OCI-LY7 (cell line): ENCODE measurements at regions not wholly inside any gene's neighbourhood (a gene's known extent, or its start where the extent isn't known, plus 50 kb on each side); places are given as distances from the start of the nearest gene placed in this dataset.

Source experiments
- BruUV-seq: library from RNA; stranded (reverse); fragments of 400-500 nt; replicated peaks from 2 replicates; lab custom pipeline; 2021; lab: Mats Ljungman, UMichigan
- CTCF ChIA-PET: fragments of 300-600 bp; sonication (Branson Sonifier 250); formaldehyde crosslinking; loops from one replicate; lab custom pipeline; 2022; ENCODE audit warnings: antibody characterized with exemption; ENCODE audit not compliant: unreplicated experiment; lab: Charles Lee
- POLR2A ChIA-PET: fragments of 300-600 bp; sonication (Branson Sonifier 250); formaldehyde crosslinking; loops from one replicate; lab custom pipeline; 2022; ENCODE audit warnings: antibody characterized with exemption; lab: Charles Lee
- DNase-seq: peaks from one replicate; pipeline ENCODE4 v3.0.0-alpha.2; 2015; ENCODE audit warnings: low spot score
- H2AFZ ChIP-seq: fragments of 200-600 bp; sonication (generic), shearing (Covaris generic); 2 replicates; pipeline ENCODE4 v1.6.1; 2014; ENCODE audit warnings: mild to moderate bottlenecking, antibody characterized with exemption, low read length, moderate library complexity
- H3K27ac ChIP-seq: fragments of 200-600 bp; sonication (generic); 2 replicates; pipeline ENCODE4 v1.5.1; 2014; ENCODE audit warnings: mixed run types, low read depth, mild to moderate bottlenecking, moderate library complexity, low read length, inconsistent platforms; ENCODE audit not compliant: poor library complexity, severe bottlenecking
- H3K36me3 ChIP-seq: fragments of 200-600 bp; sonication (generic); 2 replicates; pipeline ENCODE4 v1.6.1; 2014; ENCODE audit warnings: mild to moderate bottlenecking, antibody characterized with exemption, low read length, moderate library complexity, mixed read lengths; ENCODE audit not compliant: insufficient read depth
- H3K4me1 ChIP-seq: fragments of 200-600 bp; sonication (generic); 2 replicates; pipeline ENCODE4 v1.5.1; 2014; ENCODE audit warnings: mild to moderate bottlenecking, low read length; ENCODE audit not compliant: insufficient read depth, poor library complexity, severe bottlenecking
- H3K4me2 ChIP-seq: fragments of 200-600 bp; sonication (generic); 2 replicates; pipeline ENCODE4 v1.6.1; 2014; ENCODE audit warnings: mild to moderate bottlenecking, low read length
- H3K4me3 ChIP-seq: fragments of 200-600 bp; sonication (generic); 2 replicates; pipeline ENCODE4 v1.5.1; 2014; ENCODE audit warnings: mild to moderate bottlenecking, low read depth, low read length; ENCODE audit not compliant: poor library complexity, severe bottlenecking
- H3K79me2 ChIP-seq: fragments of 200-600 bp; sonication (generic); 2 replicates; pipeline ENCODE4 v1.6.1; 2016; ENCODE audit warnings: low read depth, mild to moderate bottlenecking, low read length, moderate library complexity, mixed read lengths; ENCODE audit not compliant: insufficient read depth
- H3K9me2 ChIP-seq: fragments of 200-600 bp; sonication (generic); 2 replicates; pipeline ENCODE4 v1.6.1; 2016; ENCODE audit warnings: mild to moderate bottlenecking, low read length, mixed read lengths; ENCODE audit not compliant: insufficient read depth
- H3K9me3 ChIP-seq: fragments of 200-600 bp; sonication (generic); 2 replicates; pipeline ENCODE4 v1.6.1; 2014; ENCODE audit warnings: mild to moderate bottlenecking, mixed run types, low read length, mixed read lengths
- H4K20me1 ChIP-seq: fragments of 200-600 bp; sonication (generic); 2 replicates; pipeline ENCODE4 v1.6.1; 2014; ENCODE audit warnings: mild to moderate bottlenecking, antibody characterized with exemption, low read length, moderate library complexity, mixed read lengths; ENCODE audit not compliant: insufficient read depth
- CTCF ChIP-seq: fragments of 200-600 bp; sonication (generic); conservative IDR thresholded peaks from 2 replicates; pipeline ENCODE4 v1.5.1; 2014; ENCODE audit warnings: mild to moderate bottlenecking, antibody characterized with exemption, low read length, moderate library complexity, mixed read lengths
- EZH2phosphoT487 ChIP-seq: fragments of 200-600 bp; sonication (generic); IDR thresholded peaks from 2 replicates; pipeline ENCODE4 v1.6.1; 2018; ENCODE audit warnings: low read depth, borderline replicate concordance, mild to moderate bottlenecking, mixed run types, antibody characterized with exemption, low read length, moderate library complexity, mixed read lengths
- intact Hi-C: fragments of 100-400 bp; cut with micrococcal nuclease; formaldehyde crosslinking; loops from one replicate; pipeline ENCODE4 v1.10.0; 2022; ENCODE audit not compliant: unreplicated experiment

- BruUV-seq = no TSS peak
- no peak for TF ChIP-seq EZH2phosphoT487
- TF ChIP-seq CTCF = no peak
- no peaks in the 10 kb centered on the region for H3K36me3 ChIP-seq
- intact Hi-C loops = no loop called here
- H3K9me3 ChIP-seq = no peaks in the 10 kb centered on the region
- H3K4me1 ChIP-seq = no peaks in the 10 kb centered on the region
- H2AFZ ChIP-seq = no peak overlapping the region
- H3K9me2 ChIP-seq = no peaks in the 10 kb centered on the region
- H3K79me2 ChIP-seq = no peaks in the 10 kb centered on the region
- POLR2A ChIA-PET = no interaction called here
- CTCF ChIA-PET = no interaction called here
- H3K4me3 ChIP-seq = no peak overlapping the region
- DNase-seq = no peak
- no peak overlapping the region for H3K4me2 ChIP-seq
- H4K20me1 ChIP-seq = no peaks in the 10 kb centered on the region
- no peak overlapping the region for H3K27ac ChIP-seq
Observed at GRCh38 chr5:145244251-145244650, 590.9 kb downstream of the PRELID2 start.

GRCh38 chr5:145243016-145243415 lies 592.1 kb downstream of the PRELID2 start:
- intact Hi-C loops = no loop called here
- H3K9me3 ChIP-seq = no peaks in the 10 kb centered on the region
- BruUV-seq = no TSS peak
- no peaks in the 10 kb centered on the region for H4K20me1 ChIP-seq
- TF ChIP-seq EZH2phosphoT487 (no peak), CTCF (no peak)
- H2AFZ ChIP-seq = no peak overlapping the region
- H3K27ac ChIP-seq = no peak overlapping the region
- H3K79me2 ChIP-seq = no peaks in the 10 kb centered on the region
- POLR2A ChIA-PET = no interaction called here
- no peak overlapping the region for H3K4me3 ChIP-seq
- no peak overlapping the region for H3K4me2 ChIP-seq
- H3K4me1 ChIP-seq = no peaks in the 10 kb centered on the region
- no peaks in the 10 kb centered on the region for H3K9me2 ChIP-seq
- no peak for DNase-seq
- CTCF ChIA-PET = no interaction called here
- no peaks in the 10 kb centered on the region for H3K36me3 ChIP-seq

- no TSS peak for BruUV-seq
- TF ChIP-seq EZH2phosphoT487 (no peak), CTCF (no peak)
- POLR2A ChIA-PET = no interaction called here
Observed at GRCh38 chr5:145242551-145242950, 592.6 kb downstream of the PRELID2 start.

More at GRCh38 chr5:145242551-145242950, 592.6 kb downstream of the PRELID2 start:
- Histone ChIP-seq H3K4me2 (no peak overlapping the region), H4K20me1 (no peaks in the 10 kb centered on the region), H2AFZ (no peak overlapping the region), H3K27ac (no peak overlapping the region), H3K4me3 (no peak overlapping the region), H3K9me2 (no peaks in the 10 kb centered on the region), H3K36me3 (no peaks in the 10 kb centered on the region), H3K79me2 (no peaks in the 10 kb centered on the region), H3K9me3 (no peaks in the 10 kb centered on the region), H3K4me1 (no peaks in the 10 kb centered on the region)
- intact Hi-C loops = no loop called here
- CTCF ChIA-PET = no interaction called here
- DNase-seq = no peak
